HG03095 (cell line): ENCODE measurements at regions not wholly inside any gene's neighbourhood (a gene's known extent, or its start where the extent isn't known, plus 50 kb on each side); places are given as distances from the start of the nearest gene placed in this dataset.

Experiments
- ATAC-seq: cut with Tn5 transposase; IDR thresholded peaks from one replicate; pipeline ENCODE4 v1.9.1; 2021; ENCODE audit warnings: moderate library complexity; ENCODE audit not compliant: unreplicated experiment

DNA sequence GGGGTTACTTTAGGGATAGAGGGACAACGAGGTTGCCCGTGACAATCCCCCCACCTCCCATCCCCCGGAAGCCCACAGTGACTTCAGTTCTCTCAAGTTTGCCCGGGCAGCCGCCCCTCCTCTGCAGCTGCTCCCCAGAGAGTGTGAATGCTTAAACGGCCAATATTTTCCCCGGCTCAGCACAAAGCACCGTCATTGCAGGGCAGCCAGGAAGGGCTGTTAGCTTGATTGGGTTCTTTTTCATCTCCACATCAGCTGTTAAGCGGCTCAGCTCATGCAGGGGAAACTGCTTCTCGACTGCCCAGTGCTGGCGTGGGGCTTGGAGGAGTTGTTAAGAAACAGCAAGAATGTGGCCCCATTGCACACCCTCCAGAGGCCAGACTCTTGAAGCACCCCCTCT lies 120.5 kb upstream of the NCOR2 start:
- no peak for ATAC-seq

DNA sequence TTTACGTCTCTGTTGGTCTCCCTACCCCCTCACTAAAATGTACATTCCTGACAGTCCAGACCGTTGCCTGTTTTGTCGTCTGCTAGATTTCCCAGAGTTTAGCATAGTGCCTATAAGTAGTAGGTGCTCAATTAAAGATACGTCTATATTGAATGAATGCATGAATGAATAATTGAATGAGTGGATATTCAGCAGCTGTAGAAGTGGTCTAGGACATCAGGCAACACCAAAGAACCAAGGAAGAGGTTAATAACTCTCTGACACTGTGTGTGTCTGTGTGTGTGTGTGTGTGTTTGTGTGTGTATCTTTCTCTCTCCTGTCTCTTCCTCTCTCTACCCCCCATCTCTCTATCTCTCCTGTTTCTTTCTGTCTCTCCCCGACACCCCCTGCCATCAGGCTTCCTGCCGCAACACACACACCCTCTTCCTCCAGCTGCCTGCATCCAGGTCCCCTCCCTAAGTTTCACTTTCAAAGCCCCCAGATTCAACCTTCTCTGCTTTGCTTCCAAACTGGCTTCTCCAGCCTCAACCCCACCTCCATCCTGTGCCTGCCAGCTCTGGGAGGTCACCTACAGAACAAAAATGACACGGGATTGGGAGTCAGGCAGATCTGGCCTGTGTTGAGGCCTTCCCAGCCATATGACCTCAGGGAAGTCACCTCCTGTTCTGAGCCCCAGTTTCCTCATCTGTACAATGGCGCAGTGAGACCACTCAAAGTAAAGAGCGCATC lies 119.9 kb upstream of the NCOR2 start:
- ATAC-seq: no peak

DNA sequence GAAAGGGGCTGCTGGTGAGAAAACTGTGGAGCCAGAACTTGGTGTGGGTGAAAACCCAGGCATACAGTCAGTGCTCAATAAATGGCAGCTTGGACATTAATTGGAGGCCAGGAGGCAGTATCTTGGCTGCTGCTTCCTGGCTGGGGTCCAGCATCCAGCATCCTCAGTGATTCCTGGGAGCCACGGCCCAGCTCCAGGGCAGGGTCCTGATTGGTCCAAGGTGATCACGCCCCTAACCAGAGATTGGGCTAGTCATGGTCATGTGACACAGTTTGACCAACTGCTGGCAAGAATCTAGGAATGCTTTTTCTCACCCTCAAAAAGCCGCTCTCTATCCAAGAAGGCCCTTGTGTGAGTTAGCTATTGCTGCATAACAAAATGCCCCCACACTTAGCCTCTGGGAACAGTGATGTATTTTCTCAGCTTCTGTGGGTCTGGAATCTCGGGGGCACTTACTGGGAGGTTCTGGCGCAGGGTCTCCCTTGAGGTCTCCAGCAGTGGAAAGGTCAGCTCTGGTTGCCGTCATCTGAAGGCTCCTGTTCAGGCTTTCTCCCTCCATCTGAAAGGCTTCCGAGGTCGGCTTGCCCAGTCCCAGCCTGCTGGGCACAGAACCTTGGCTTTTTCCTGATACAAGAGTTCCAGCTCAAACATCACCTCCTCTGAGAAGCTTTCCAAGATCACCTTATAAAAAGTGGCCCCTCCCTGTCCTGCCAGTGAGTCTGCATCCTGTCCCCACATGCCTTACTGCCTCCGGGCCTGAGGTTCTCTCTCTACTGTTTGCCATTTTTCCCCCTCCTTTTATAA lies 119.2 kb upstream of the NCOR2 start:
- no peak for ATAC-seq

DNA sequence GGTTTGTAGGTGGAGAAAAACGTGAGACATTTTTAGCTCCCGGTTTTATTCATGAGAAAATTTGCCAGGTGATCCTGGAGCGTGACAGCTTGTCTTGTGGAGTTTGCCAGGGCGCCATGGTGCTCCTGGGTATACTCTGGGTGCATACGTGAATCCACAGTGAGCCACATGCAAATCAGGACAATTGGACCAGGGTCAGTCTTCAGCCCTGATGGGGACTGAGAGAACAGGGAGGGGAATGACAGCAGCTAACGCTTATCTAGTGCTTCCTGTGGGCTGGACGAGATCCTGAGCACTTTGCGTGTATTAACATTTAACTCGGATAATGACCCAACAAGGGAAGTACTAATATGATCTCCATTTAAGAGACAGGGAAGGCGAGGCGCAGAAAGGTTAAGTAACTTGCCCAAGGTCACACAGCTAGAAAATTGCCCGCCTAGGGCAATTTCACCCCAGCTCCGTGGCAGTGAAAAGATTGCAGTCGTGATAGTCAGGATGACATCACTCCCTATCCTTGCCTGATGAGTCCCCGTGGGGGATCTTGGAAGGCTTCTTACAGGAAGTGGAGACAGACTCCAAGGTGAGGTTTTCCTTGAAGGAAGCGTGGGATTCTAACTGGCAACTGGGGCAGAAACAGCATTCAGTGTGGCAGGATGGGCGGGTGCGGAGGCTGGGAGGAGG lies 118.4 kb upstream of the NCOR2 start:
- no peak for ATAC-seq

DNA sequence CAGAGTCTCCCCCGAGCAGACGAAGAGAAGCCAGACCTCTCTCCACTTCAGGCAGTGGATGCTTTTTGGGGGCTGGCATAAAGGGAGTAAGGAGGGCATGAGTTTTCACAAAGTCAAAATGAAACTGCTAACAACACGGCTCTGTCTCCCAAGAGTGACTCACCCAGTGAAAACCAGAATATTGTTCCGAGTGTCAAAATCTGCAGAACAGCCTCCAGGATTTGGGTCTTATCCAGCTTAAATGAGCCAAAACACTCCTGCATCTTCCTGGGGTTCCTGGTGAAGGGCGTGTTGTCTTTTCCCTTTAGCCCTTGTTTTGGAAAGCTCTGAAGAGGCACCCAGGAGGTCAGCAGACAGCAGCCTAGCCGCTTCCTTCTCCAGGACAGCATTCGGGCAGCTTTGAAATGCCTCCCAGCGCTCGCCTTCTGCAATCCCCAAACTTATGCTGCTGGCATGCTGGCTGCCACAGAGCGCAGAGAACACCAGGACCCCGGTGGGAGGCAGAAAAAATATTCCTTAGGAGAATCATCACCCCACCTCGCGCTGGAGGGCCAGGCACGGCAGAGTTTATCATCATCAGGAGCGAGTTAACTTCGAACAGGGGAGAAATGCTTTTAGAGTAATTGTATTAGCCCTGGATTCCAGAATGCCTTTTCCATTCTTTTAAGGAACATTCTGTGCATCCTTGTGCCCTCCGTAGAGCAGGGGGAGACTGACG lies 117.7 kb upstream of the NCOR2 start:
- ATAC-seq: no peak

DNA sequence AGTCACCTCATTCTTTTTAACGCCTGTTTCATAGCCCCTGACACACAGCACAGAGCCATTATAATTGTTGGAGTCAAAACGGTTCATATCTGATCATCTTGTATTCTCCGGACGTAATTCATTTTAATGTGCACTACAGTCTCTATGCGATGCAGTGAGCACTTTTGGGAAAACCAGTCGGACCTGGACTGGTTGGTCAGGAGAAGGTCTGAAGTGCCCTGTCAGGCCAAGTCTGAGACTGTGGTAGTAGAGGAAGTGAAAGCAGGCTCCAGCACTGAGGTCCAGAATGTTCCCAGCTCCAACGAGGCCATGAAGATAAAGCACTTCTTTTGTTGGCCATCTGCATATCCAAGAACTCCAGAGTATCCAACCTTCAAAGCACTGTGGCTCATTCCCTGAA lies 117.1 kb upstream of the NCOR2 start:
- no peak for ATAC-seq

DNA sequence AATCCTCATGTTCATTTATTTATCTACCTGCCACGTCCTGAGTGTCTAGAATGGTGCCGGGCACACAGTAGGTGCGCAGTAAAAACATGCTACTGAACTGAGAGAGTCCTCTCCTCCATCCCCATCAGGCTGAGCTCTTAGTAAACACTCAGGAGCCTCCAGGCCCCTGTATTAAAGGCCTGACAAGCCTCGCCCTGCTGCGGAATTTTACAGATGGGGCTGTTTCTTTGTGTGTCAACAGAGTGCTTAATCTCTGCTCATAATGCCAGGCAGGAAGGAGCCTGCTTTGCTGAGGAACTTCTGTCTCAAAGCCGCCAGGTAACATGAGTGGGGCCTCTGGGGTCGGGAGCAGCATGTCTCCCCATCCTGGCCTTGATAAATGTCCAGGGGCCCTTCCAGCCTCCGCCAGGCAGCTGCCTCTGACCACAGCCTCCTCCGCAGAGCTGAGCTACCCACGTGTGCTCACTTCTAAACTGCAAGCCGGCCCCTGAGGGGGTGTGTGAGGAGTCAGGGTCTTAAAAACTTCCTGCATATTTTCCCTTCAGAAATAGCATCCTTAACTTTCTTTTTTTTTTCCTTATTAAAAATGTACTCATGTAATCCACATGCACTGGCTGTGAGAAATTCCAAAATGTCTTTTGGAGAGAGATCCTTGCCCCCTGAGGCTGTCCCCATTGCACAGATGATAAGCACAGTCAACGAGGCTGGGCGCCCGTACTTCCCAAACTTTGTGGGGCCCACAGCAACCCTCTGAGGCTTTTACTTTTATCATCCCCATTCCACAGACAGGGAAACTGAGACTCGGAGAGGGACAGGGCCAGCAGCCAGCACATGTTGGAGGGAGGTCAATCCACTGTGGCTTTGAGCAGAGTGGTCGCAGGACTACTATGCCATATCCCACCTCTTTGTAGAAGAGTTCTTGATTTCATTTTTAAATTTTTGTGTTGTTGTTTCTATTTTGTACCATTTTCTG lies 116.0 kb upstream of the NCOR2 start:
- no peak for ATAC-seq

DNA sequence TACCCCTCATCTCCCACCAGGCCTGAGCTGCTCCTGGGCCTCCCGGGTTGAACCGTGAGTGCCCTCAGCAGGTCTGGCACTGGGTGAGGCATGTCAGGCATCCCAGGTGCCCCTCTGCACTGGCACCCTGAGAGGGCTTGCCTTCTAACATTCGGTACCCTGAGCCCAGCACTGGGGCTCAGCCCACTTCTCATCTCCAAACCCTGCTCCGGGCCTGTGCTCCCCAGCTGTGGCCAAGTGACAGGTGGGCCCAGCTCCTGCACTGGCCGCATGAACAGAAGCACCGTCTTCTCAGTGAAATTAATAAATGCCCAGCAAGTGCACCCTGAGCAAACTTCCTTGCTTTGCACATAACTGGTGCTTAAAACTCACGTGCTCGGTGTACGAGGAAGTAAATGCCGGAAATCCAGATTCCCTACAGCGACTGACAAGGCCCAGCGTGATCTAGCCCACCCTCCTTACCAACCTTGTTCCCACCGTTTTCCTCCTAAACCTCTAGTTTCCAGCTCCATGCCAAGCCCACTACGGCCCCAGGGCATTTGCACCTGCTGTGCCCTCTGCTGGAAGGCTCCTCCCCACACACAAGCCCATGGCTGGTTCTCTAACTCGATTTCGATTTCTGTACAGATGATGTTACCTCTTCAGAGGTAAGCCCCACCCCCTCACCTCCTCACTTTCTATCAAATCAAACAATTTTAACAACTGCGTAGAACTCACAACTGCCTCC lies 115.2 kb upstream of the NCOR2 start:
- no peak for ATAC-seq

DNA sequence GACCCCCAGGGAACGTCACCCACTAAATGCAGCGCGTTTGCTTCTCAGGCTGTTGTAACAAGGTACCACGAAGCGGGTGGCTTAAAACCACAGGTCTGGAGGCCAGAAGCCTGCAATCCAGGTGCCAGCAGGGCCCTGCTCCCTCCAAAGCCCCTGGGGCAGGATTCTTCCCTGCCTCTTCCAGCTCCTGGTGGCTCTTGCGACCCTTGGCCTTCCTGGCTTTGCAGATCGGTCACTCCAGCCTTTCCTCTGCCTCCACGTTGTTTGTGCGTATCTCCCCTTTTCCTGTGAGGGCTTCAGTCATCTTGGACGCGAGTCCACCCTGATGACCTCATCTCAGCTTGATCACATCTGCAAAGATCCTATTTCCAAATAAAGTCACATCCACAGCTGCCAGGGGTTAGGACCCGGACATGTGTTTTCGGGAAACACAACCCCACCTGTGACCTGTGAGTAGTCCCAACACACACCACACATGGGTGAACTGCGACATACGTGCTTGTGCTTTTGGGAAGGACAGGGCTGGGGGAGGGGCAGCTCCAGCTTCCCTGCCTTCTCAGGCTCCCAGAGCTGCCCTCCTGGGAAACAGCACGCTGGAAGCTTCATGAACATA lies 114.5 kb upstream of the NCOR2 start:
- no peak for ATAC-seq

DNA sequence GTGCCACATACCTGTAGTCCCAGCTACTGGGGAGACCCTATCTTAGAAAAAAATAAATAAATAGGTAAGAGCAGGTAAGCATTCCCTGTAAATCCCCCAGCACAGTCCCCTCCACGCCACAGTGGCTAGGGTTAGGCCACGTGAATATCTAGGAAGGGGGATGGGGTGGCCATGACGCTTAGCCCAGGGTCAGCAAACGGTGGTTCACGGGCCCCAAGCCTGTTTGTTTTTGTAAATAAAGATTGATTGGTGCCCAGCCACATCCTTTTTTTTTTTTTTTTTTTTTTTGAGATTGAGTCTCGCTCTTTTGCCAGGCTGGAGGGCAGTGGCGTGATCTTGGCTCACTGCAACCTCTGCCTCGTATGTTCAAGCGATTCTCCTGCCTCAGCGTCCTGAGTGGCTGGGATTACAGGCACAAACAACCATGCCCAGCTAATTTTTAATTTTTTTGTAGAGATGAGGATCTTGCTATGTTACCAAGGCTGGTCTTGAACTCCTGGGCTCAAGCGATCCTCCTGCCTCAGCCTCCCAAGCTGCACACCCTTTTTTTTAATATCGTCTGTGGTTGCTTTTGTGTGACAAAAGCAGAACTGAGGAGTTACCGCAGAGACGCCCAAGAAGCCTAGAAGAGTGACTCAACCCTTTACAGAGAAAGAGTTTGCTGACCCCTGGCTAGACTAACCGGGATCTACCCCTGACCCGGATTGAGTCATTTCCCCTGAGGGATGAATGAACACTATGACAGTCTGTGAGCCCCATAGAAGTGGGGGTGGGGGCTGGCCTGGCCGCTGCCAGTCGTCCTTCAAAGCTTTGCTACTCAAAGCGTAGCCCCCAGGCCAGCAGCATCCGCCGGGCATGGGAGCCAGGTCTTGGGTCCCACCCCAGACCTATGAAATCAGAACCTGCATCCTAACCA lies 113.7 kb upstream of the NCOR2 start:
- no peak for ATAC-seq

DNA sequence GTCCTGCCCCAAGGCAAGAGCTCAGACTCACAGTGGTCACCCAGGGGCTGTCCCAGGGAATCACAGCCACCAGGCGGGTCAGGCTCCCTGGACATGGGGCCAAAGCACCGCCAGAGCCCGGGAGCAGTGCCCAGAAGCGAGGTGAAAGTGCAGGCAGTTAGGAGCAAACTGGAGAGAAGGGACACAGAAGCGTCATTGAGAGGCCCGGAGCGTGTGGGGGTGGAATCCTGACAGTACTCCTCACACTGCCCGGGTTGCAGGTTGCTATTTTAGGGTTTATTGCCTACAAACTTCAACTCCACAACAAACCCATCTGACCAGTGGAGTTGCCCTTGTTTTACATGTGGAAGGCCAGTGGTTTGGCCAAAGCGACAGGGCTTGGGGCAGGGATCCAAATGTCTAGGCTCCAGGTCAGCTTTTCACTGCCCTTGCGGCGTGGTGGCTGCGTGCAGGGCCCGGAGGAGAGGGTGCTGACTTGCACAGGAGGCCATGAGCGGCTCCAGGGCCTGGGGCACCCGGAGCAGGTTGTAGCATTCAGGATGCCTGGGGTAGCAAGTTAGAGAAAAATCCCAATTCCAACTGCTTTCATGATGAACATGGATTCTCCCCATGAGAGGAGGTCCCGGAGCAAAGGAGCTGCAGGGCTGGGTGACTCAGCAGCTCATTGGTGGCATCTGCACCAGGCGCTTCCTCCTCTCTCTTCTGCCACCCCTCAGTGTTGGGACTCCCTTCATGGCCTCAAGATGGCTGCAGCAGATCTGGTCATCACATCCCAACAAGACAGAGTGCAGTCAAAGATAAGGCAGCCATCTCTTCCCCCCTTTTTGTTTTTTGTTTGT lies 112.3 kb upstream of the NCOR2 start:
- ATAC-seq: no peak

DNA sequence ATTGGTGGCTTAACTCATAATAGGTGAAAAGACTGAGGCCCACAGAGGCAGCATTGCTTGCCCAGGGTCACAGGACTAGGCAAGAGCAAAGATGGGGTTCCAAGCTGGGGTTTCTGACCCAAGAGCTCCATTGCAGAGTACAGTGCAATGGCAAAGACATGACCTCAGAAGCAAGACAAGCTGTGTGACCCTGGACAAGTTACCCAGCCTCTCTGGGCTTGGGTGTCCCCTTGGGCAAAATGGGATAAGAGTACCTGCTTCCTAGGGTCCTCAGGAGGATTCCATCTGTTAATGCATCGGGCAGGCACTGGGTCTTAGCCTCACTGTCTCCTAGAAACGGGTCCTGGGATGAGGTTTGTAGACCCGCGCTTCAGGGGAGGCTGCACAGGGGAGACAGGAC lies 111.6 kb upstream of the NCOR2 start:
- no peak for ATAC-seq

DNA sequence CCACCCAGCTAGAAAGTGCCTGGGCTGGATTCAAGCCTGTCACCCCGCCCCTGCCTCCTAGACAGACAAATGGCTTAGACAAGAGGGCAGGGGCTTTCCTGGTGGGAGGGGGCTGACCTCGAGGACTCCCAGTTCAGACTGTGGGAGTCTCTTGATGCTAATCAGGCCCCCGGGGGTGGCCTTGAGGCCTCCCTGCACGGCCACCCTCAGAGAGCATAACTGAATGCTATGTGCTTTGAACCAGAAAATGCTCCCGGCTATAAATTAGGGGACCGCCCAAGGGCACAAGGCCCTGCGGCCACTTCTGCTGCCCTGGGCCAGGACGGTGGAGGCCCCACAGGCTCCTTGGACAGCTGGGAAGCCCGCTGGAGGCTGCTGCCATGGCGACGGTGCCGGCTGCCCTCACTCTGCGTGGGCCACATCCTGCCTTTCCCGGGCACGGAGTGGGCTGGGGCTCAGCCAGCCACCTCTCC lies 111.0 kb upstream of the NCOR2 start:
- no peak for ATAC-seq

DNA sequence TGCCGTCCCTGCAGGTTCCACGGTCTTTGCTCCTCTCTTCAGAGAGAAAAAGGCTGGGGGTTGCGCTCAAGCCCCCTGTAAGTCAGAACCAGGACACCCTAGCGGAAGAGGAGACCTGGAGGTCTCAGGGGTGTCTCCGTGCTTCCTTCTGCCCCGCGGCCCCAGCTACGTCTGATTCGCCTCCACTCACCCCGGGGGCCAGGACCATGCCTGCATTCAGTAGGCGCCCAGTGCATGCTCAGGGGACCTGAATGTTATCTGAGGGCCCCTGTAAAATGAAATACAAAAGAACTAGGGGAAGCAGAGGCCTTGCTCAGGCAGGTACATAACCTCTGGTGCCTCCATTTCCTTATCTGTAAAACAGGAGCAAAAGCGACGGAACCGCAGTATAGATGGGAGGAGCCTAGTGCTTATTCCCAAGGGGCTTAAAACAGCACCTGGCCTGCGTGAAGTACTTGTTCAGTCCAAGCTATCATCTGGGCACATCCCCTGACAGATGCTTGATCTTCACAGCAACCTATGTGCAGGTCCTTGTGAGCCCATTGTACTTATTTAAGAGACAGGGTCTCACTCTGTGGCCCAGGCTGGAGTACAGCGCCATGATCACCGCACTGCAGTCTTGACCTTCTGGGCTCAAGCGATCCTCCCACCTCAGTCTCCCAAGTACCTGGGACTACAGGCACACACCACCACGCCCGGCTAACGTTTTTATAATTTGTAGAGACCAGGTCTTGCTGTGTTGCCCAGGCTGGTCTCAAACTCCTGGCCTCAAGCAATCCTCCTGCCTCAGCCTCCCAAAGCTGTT lies 110.3 kb upstream of the NCOR2 start:
- no peak for ATAC-seq

DNA sequence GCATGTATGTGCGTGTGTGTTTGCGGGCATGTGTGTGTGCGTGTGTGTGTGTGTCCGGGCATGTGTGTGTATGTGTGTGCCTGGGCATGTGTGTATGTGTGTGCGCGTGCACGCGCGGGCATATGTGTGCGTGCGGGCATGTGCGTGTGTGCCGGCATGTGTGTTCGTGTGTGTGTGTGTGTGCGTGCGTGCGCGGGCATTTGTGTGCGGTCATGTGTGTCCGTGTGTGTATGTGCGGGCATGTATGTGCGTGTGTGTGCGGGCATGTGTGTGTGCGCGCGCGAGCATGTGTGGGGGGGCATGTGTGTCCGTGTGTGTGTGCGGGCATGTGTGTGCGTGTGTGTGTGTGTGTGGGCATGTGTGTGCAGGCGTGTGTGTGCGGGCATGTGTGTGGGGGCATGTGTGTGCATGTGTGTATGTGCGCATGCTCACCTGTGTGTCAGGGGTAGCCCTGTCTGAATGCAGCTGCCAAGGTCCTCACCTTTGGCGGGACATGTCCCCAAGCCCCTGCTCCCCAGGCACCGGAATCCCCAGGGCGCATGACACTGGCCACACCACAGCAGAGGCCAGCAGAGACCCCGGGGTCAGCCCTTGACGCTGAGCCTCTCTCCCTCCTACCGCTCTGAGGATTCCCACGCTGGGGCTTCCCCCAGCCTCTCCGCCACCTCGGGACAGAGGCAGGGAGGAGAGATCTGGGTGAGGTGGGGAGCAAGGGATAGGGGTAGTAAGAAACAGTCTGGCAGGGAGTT lies 109.5 kb upstream of the NCOR2 start:
- no peak for ATAC-seq
